Panc1 (cell line): ENCODE measurements at regions not wholly inside any gene's neighbourhood (a gene's known extent, or its start where the extent isn't known, plus 50 kb on each side); places are given as distances from the start of the nearest gene placed in this dataset.

Experiments
- ATAC-seq: fragments of 200-7000 bp; cut with Tn5 transposase; 2 replicates; pipeline ENCODE4 v1.9.1; 2020; ENCODE audit warnings: mild to moderate bottlenecking, moderate library complexity
- BruUV-seq: library from RNA; stranded (reverse); fragments of 400-500 nt; replicated peaks from 2 replicates; lab custom pipeline; 2021; lab: Mats Ljungman, UMichigan
- CTCF ChIA-PET: fragments of 300-600 bp; sonication (Branson Sonifier 250); formaldehyde crosslinking; loops from one replicate; lab custom pipeline; 2022; ENCODE audit warnings: antibody characterized with exemption; lab: Charles Lee
- POLR2A ChIA-PET: fragments of 300-600 bp; sonication (Branson Sonifier 250); formaldehyde crosslinking; loops from one replicate; lab custom pipeline; 2022; ENCODE audit warnings: antibody characterized with exemption; lab: Charles Lee
- DNase-seq: peaks from one replicate; pipeline ENCODE4 v3.0.0-alpha.2; 2010; ENCODE audit warnings: low read depth, low spot score
- H3K27ac ChIP-seq: 2 replicates; pipeline ENCODE4 v1.5.1; 2011; ENCODE audit warnings: mild to moderate bottlenecking, low read length, inconsistent platforms
- H3K27me3 ChIP-seq: fragments of 200-500 bp; sonication (Bioruptor generic); 2 replicates; pipeline ENCODE4 v1.6.0; 2014; ENCODE audit warnings: low read length, inconsistent platforms; ENCODE audit not compliant: control insufficient read depth, insufficient read depth
- H3K36me3 ChIP-seq: fragments of 200-500 bp; sonication (Bioruptor generic); 2 replicates; pipeline ENCODE4 v1.5.1; 2014; ENCODE audit warnings: inconsistent platforms, mild to moderate bottlenecking, low read length, moderate library complexity; ENCODE audit not compliant: control insufficient read depth, insufficient read depth
- H3K4me1 ChIP-seq: 2 replicates; pipeline ENCODE4 v1.5.1; 2011; ENCODE audit warnings: inconsistent platforms, mild to moderate bottlenecking, low read length, moderate library complexity; ENCODE audit not compliant: control insufficient read depth, insufficient read depth
- H3K4me3 ChIP-seq, 2 experiments: 2 replicates each; pipeline ENCODE4 v1.5.1; 2011 to 2012; ENCODE audit warnings: low read depth in 2 of 2, low read length in 2 of 2, mild to moderate bottlenecking in 2 of 2, inconsistent platforms in 1 of 2, moderate library complexity in 1 of 2
- H3K9me3 ChIP-seq: fragments of 200-500 bp; sonication (Bioruptor generic); 2 replicates; pipeline ENCODE4 v1.5.1; 2014; ENCODE audit warnings: low read depth, mild to moderate bottlenecking, inconsistent platforms, low read length, moderate library complexity; ENCODE audit not compliant: control insufficient read depth, insufficient read depth
- CTCF ChIP-seq: fragments of 450-650 bp; IDR thresholded peaks from 2 replicates; pipeline ENCODE4 v1.5.1; 2017; ENCODE audit warnings: mild to moderate bottlenecking
- POLR2AphosphoS5 ChIP-seq: IDR thresholded peaks from 2 replicates; pipeline ENCODE4 v1.6.1; 2012; ENCODE audit warnings: mild to moderate bottlenecking, low read depth, low read length, moderate library complexity
- REST ChIP-seq, 2 experiments: IDR thresholded peaks; 2 replicates each; pipeline ENCODE4 v1.6.1; 2011 to 2012; ENCODE audit warnings: low read depth in 2 of 2, control low read depth in 1 of 2, low read length in 1 of 2, mild to moderate bottlenecking in 1 of 2, moderate library complexity in 1 of 2; ENCODE audit not compliant: insufficient read depth in 1 of 2
- SIN3A ChIP-seq: IDR thresholded peaks from 2 replicates; pipeline ENCODE4 v1.6.1; 2012; ENCODE audit warnings: low read depth, mild to moderate bottlenecking, low read length, moderate library complexity, borderline replicate concordance; ENCODE audit not compliant: insufficient read depth
- TCF7L2 ChIP-seq: IDR thresholded peaks from 2 replicates; pipeline ENCODE4 v1.6.1; 2011; ENCODE audit warnings: mild to moderate bottlenecking, low read depth, low read length, inconsistent platforms
- in situ Hi-C: cut with HindIII; loops from 2 replicates; pipeline ENCODE4 v1.10.0; 2016; ENCODE audit warnings: low sequenced_read_pairs, low pct_unique_long_range_greater_than_20kb
- intact Hi-C: fragments of 100-400 bp; cut with micrococcal nuclease; formaldehyde crosslinking; loops from one replicate; pipeline ENCODE4 v1.10.0; 2022; ENCODE audit not compliant: unreplicated experiment

- CTCF ChIA-PET: no interaction called here
- ATAC-seq: peak; percentile 91
Observed at GRCh38 chr2:181203412-181203811, 223.0 kb downstream of the UBE2E3 start.

GRCh38 chr2:181203916-181204315, 223.5 kb downstream of the UBE2E3 start:
- BruUV-seq: no TSS peak
- ChIA-PET POLR2A (no interaction called here), CTCF (no interaction called here)
- intact Hi-C loops (no loop called here), in situ Hi-C loops (no loop called here)
- DNase-seq: no peak
- ATAC-seq: no peak
- Histone ChIP-seq H3K27me3 (no peaks in the 10 kb centered on the region), H3K27ac (no peak overlapping the region), H3K9me3 (no peaks in the 10 kb centered on the region; the same call in 1 of the 2 replicates), H3K4me3 (no peak overlapping the region), H3K36me3 (no peaks in the 10 kb centered on the region), H3K4me1 (no peaks in the 10 kb centered on the region)
- TF ChIP-seq TCF7L2: no peak
- TF ChIP-seq CTCF: no peak
- no peak for TF ChIP-seq REST (IDR thresholded peaks at IDR 0.05; ENCODE audit: insufficient read depth in 1 of 2, low read depth in 2 of 2, low read length in 1 of 2)
- TF ChIP-seq SIN3A: no peak
- no peak for TF ChIP-seq POLR2AphosphoS5

More at GRCh38 chr2:181203412-181203811, 223.0 kb downstream of the UBE2E3 start:
- intact Hi-C loops: no loop called here
- no peak overlapping the region for H3K27ac ChIP-seq
- POLR2A ChIA-PET: no interaction called here
- in situ Hi-C loops: no loop called here
- no peak for TF ChIP-seq POLR2AphosphoS5
- TF ChIP-seq CTCF: no peak
- TF ChIP-seq SIN3A: no peak
- no peak for TF ChIP-seq TCF7L2
- no peak for TF ChIP-seq REST (IDR thresholded peaks at IDR 0.05; ENCODE audit: insufficient read depth in 1 of 2, low read depth in 2 of 2, low read length in 1 of 2)
- H3K4me3 ChIP-seq: no peak overlapping the region
- H3K9me3 ChIP-seq: no peaks in the 10 kb centered on the region; the same call in 1 of the 2 replicates
- peak; percentile 7 for DNase-seq
- H3K4me1 ChIP-seq: no peaks in the 10 kb centered on the region
- BruUV-seq: no TSS peak
- no peaks in the 10 kb centered on the region for H3K27me3 ChIP-seq
- H3K36me3 ChIP-seq: no peaks in the 10 kb centered on the region
